ENCODE measurements at regions not wholly inside any gene's neighbourhood (a gene's known extent, or its start where the extent isn't known, plus 50 kb on each side); places are given as distances from the start of the nearest gene placed in this dataset.

DNA sequence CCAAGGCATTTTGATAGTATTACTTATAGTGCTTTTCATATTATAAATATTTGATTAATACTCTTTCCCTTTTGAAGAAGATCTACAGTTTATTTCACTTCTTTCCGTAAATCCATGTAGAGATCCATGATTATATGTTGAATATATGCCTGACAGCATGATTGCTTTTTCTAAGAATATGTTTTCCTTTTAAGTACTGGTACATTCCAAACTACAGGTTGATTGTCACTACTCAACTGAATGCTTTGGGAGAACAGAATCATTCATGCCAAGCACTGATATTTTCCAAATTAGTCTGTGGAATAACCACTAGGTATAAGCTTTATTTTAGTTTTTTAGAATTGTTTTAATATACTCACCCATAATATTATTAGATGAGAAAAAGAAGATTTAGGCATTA lies 330.2 kb downstream of the BCKDHB start:
- DNase-seq (ENCODE audit: low spot score): no peak
- Histone ChIP-seq H3K4me1 (ENCODE audit: control insufficient read depth in 4 of 4, insufficient read depth in 4 of 4, low read length in 3 of 4) (no peaks in the 10 kb centered on the region), H3K9ac (ENCODE audit: low read depth in 1 of 2, low read length in 2 of 2) (no peak overlapping the region), H3K27me3 (ENCODE audit: control insufficient read depth in 4 of 4, insufficient read depth in 4 of 4, low read length in 3 of 4) (no peaks in the 10 kb centered on the region), H3K27ac (ENCODE audit: low read depth in 1 of 2, low read length in 2 of 2) (no peak overlapping the region), H3K9me3 (ENCODE audit: control insufficient read depth in 4 of 4, low read length in 3 of 4) (no peaks in the 10 kb centered on the region), H3K4me3 (ENCODE audit: low read depth in 1 of 3, low read length in 3 of 3) (no peak overlapping the region), H3K36me3 (ENCODE audit: control insufficient read depth in 4 of 4, insufficient read depth in 3 of 4, low read depth in 1 of 4, low read length in 3 of 4) (no peaks in the 10 kb centered on the region)
- 94% methylated on average over 1 of the region's 1 CpG for WGBS
- no peak for TF ChIP-seq RXRA (IDR thresholded peaks at IDR 0.05)
- TF ChIP-seq RAD21 (IDR thresholded peaks at IDR 0.05): no peak
- no peak for TF ChIP-seq EGR1 (IDR thresholded peaks at IDR 0.05; ENCODE audit: low read depth in 2 of 2)
- TF ChIP-seq HNF4G (IDR thresholded peaks at IDR 0.05): no peak
- no peak for TF ChIP-seq NR2F2 (IDR thresholded peaks at IDR 0.05)
- TF ChIP-seq, protein P1, sequence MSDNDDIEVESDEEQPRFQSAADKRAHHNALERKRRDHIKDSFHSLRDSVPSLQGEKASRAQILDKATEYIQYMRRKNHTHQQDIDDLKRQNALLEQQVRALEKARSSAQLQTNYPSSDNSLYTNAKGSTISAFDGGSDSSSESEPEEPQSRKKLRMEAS (IDR thresholded peaks at IDR 0.05): no peak
- TF ChIP-seq FOXA2 (IDR thresholded peaks at IDR 0.05): no peak
- TF ChIP-seq REST (IDR thresholded peaks at IDR 0.05): no peak
- no peak for TF ChIP-seq TAF1 (conservative IDR thresholded peaks at IDR 0.05)
- no peak for TF ChIP-seq YY1 (IDR thresholded peaks at IDR 0.05)
- no peak for TF ChIP-seq FOXA1 (IDR thresholded peaks at IDR 0.05)
- no peak for TF ChIP-seq SP1 (IDR thresholded peaks at IDR 0.05)
- no peak for TF ChIP-seq GABPA (IDR thresholded peaks at IDR 0.05 in 1 of 2, conservative IDR thresholded peaks at IDR 0.05 in 1 of 2)
- TF ChIP-seq HNF4A (conservative IDR thresholded peaks at IDR 0.05): no peak
- no peak for TF ChIP-seq JUND (IDR thresholded peaks at IDR 0.05)
- TF ChIP-seq ZBTB33 (IDR thresholded peaks at IDR 0.05): no peak
- TF ChIP-seq ATF3 (IDR thresholded peaks at IDR 0.05): no peak
- no peak for TF ChIP-seq CTCF (IDR thresholded peaks at IDR 0.05; ENCODE audit: low read depth, low read length, missing input control)
